Lower leg skin (tissue), 3 donors: ENCODE measurements at regions not wholly inside any gene's neighbourhood (a gene's known extent, or its start where the extent isn't known, plus 50 kb on each side); places are given as distances from the start of the nearest gene placed in this dataset.

Experiments used
- CTCF ChIP-seq, 3 donors: fragments of 450-650 bp; IDR thresholded peaks; one replicate each; pipeline ENCODE4 v1.5.1; 2016; ENCODE audit warnings: antibody characterized with exemption in 3 of 3, mild to moderate bottlenecking in 3 of 3, moderate library complexity in 2 of 3
- POLR2A ChIP-seq, 2 donors: fragments of 450-650 bp; IDR thresholded peaks; one replicate each; pipeline ENCODE4 v1.6.1; 2016 to 2017; ENCODE audit warnings: antibody characterized with exemption in 2 of 2, mild to moderate bottlenecking in 1 of 2, moderate library complexity in 1 of 2

- TF ChIP-seq CTCF (IDR thresholded peaks at IDR 0.05) (no peak), POLR2A (IDR thresholded peaks at IDR 0.05) (no peak)
Observed at GRCh38 chr5:167303582-167303981, 987.9 kb upstream of the WWC1 start.
